GM19438 (cell line): ENCODE measurements at regions not wholly inside any gene's neighbourhood (a gene's known extent, or its start where the extent isn't known, plus 50 kb on each side); places are given as distances from the start of the nearest gene placed in this dataset.
"Not testable (repeated sequence)": the region's sequence is repeated elsewhere in the genome, so short reads cannot be mapped to it uniquely, and the experiment has no call there.

Experiments used
- ATAC-seq: cut with Tn5 transposase; IDR thresholded peaks from one replicate; pipeline ENCODE4 v1.9.1; 2021; ENCODE audit warnings: low read depth; ENCODE audit not compliant: unreplicated experiment

- ATAC-seq = not testable (repeated sequence)
These were observed 277.8 kb upstream of the ARHGAP42 start for GRCh38 chr11:100409267-100409666.

DNA sequence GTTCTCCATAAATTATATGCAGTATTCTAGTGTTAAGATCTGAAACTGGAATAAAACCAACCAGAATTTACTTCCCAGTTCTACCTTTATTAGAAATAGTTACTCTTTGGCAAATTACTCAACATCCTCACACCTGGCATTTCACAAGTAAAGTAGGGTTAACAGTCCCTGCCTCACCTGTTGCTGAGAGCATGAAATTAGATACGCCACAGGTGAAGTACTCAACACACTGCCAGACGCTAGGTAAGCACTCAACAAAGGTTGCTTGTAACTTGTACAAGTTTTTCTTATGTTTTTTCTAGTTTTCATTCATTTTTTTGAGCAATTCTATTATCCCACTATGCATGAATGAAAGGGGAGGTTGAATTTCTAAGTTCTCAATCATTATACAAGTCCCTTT lies 267.6 kb upstream of the ARHGAP42 start:
- no peak for ATAC-seq

- no peak for ATAC-seq
These were observed 252.1 kb upstream of the ARHGAP42 start for GRCh38 chr11:100434821-100435641.

GRCh38 chr11:100438376-100438775 lies 248.7 kb upstream of the ARHGAP42 start:
- no peak for ATAC-seq

- ATAC-seq = no peak
These were observed 246.0 kb upstream of the ARHGAP42 start for GRCh38 chr11:100441086-100441485.

GRCh38 chr11:100442017-100442416 lies 245.1 kb upstream of the ARHGAP42 start:
- no peak for ATAC-seq

GRCh38 chr11:100445231-100445735 lies 241.8 kb upstream of the ARHGAP42 start:
- ATAC-seq = no peak

DNA sequence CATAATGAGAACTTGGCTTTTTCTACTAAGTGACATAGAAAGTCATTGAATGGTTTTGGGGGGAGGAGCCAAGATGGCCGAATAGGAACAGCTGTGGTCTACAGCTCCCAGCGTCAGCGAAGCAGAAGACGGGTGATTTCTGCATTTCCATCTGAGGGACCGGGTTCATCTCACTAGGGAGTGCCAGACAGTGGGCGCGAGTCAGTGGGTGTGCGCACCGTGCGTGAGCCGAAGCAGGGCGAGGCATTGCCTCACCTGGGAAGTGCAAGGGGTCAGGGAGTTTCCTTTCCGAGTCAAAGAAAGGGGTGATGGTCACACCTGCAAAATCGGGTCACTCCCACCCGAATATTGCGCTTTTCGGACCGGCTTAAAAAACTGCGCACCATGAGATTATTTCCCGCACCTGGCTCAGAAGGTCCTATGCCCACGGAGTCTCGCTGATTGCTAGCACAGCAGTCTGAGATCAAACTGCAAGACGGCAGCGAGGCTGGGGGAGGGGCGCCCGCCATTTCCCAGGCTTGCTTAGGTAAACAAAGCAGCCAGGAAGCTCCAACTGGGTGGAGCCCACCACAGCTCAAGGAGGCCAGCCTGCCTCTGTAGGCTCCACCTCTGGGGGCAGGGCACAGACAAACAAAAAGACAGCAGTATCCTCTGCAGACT lies 235.2 kb upstream of the ARHGAP42 start:
- ATAC-seq = not testable (repeated sequence)

- no peak for ATAC-seq
These were observed 227.3 kb upstream of the ARHGAP42 start for GRCh38 chr11:100459811-100460210.

DNA sequence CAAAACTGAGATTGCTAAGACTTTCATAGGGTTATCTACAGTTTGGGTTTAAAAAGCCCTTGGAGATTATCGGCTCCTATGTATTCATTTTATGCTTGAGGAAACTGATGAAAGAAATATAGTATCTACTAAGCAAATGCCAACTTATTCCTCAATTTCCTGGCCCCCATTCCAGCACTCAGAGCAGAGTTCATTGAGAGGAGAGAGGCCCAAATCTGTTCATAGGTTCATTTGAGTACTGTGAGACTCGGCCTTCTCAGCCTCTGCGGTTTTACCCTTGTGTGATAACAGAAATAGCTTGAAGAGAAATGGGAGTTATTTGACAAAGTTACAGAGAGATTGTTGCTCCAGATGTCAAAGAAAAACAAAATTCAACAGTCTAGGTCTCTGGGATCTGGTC lies 226.7 kb upstream of the ARHGAP42 start:
- no peak for ATAC-seq

- ATAC-seq = no peak
These were observed 219.1 kb upstream of the ARHGAP42 start for GRCh38 chr11:100467821-100468508.

GRCh38 chr11:100469835-100470234 lies 217.3 kb upstream of the ARHGAP42 start:
- ATAC-seq = no peak

GRCh38 chr11:100472727-100473389 lies 214.2 kb upstream of the ARHGAP42 start:
- ATAC-seq = no peak

DNA sequence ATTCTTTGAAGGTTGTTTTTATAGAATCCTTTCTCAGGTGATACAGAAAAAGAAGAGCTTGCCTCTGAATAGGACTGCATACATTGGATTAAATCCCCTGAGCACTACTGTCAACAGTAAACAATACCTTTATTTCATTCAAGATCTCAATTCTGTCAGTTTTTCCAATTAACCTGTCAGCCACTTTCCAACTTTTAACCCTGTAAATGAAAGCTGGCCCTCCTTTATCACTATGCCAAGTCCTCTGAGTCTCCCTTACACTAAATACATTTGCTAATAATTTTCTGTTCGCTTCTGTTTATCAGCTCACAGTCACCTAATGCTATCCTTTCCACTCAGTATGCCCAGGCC lies 213.7 kb upstream of the ARHGAP42 start:
- no peak for ATAC-seq

GRCh38 chr11:100484948-100485347 lies 202.1 kb upstream of the ARHGAP42 start:
- ATAC-seq = no peak

GRCh38 chr11:100498780-100499179 lies 188.3 kb upstream of the ARHGAP42 start:
- no peak for ATAC-seq

GRCh38 chr11:100501450-100501849 lies 185.6 kb upstream of the ARHGAP42 start:
- no peak for ATAC-seq

GRCh38 chr11:100512475-100512874 lies 174.6 kb upstream of the ARHGAP42 start:
- ATAC-seq = no peak

DNA sequence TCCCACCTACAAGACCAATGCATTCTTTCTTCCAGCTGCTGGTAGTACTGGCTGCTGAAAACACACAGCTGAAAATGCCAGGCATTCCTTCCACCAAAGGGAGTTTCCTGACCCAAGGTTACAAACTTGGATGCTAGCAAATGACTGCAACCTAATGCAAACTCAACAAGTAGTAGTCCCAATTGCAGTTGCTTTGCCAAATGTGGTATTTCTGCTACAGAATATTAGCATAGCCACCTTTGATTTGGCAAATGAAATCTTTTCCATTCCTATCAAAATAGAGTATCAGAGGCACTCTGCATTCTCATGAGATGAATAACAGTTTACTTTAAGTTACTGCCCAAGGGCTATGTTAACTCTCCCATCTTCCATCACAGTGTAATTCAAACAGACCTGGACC lies 172.0 kb upstream of the ARHGAP42 start:
- no peak for ATAC-seq

GRCh38 chr11:100525197-100525596 lies 161.9 kb upstream of the ARHGAP42 start:
- ATAC-seq = no peak

- no peak for ATAC-seq
These were observed 161.5 kb upstream of the ARHGAP42 start for GRCh38 chr11:100525635-100526034.
